SK-N-SH treated with all-trans-retinoic acid at 6 μM for 48 hours (cell line): ENCODE measurements at regions not wholly inside any gene's neighbourhood (a gene's known extent, or its start where the extent isn't known, plus 50 kb on each side); places are given as distances from the start of the nearest gene placed in this dataset.

Experiments
- BACH2 ChIP-seq: fragments of 250-450 bp; sonication (Bioruptor Pico); IDR thresholded peaks from 2 replicates; pipeline ENCODE4 v1.9.0; 2021; ENCODE audit warnings: mild to moderate bottlenecking, borderline replicate concordance
- ESRRG ChIP-seq: fragments of 250-450 bp; sonication (Bioruptor Pico); IDR thresholded peaks from 2 replicates; pipeline ENCODE4 v1.6.1; 2021; ENCODE audit warnings: mild to moderate bottlenecking
- PATZ1 ChIP-seq: fragments of 250-450 bp; sonication (Bioruptor Pico); IDR thresholded peaks from 2 replicates; pipeline ENCODE4 v1.8.0; 2020; ENCODE audit warnings: mild to moderate bottlenecking, moderate library complexity, borderline replicate concordance
- SNAI2 ChIP-seq: fragments of 250-450 bp; sonication (Bioruptor Pico); IDR thresholded peaks from 2 replicates; pipeline ENCODE4 v1.5.0; 2020; ENCODE audit warnings: mild to moderate bottlenecking, moderate library complexity
- TCF4 ChIP-seq: fragments of 250-450 bp; sonication (Bioruptor Pico); IDR thresholded peaks from 2 replicates; pipeline ENCODE4 v1.8.0; 2021; ENCODE audit warnings: mild to moderate bottlenecking, moderate library complexity, borderline replicate concordance
- ZC3H10 ChIP-seq: fragments of 250-450 bp; sonication (Bioruptor Pico); IDR thresholded peaks from 2 replicates; pipeline ENCODE4 v1.5.1; 2021; ENCODE audit warnings: mild to moderate bottlenecking, moderate library complexity
- ZFP30 ChIP-seq: fragments of 450-650 bp; formaldehyde crosslinking; IDR thresholded peaks from 2 replicates; pipeline ENCODE4 v1.5.0; 2022; ENCODE audit warnings: mild to moderate bottlenecking, moderate library complexity

GRCh38 chr5:118467103-118467502 lies 521.2 kb downstream of the DTWD2 start:
- TF ChIP-seq TCF4 (CRISPR knock-in tag) (no peak), ZFP30 (CRISPR knock-in tag) (no peak), ZC3H10 (CRISPR knock-in tag) (no peak), SNAI2 (CRISPR knock-in tag) (no peak), PATZ1 (no peak), ESRRG (no peak), BACH2 (CRISPR knock-in tag) (no peak)
